ENCODE measurements at regions not wholly inside any gene's neighbourhood (a gene's known extent, or its start where the extent isn't known, plus 50 kb on each side); places are given as distances from the start of the nearest gene placed in this dataset.

- TF ChIP-seq JUN (IDR thresholded peaks at IDR 0.05; ENCODE audit: borderline replicate concordance, insufficient read depth, insufficient read length, low read depth): no peak
- TF ChIP-seq CTCF (IDR thresholded peaks at IDR 0.05; ENCODE audit: extremely low read depth in 1 of 2, insufficient read depth in 1 of 2, low read depth in 1 of 2, low read length in 2 of 2): no peak
- no peak for TF ChIP-seq EZH2 (IDR thresholded peaks at IDR 0.05; ENCODE audit: borderline replicate concordance, low read depth, low read length, severe bottlenecking)
- no peak for TF ChIP-seq POLR2A (IDR thresholded peaks at IDR 0.05; ENCODE audit: low read depth, low read length)
- no peak for TF ChIP-seq POLR2AphosphoS5 (IDR thresholded peaks at IDR 0.05; ENCODE audit: insufficient read depth, low read depth, low read length)
These were observed 110.6 kb upstream of the NECTIN1 start for GRCh38 chr11:119839476-119840133.

Data from endothelial cell of umbilical vein (primary cell).